GM12878 (cell line): ENCODE measurements at regions not wholly inside any gene's neighbourhood (a gene's known extent, or its start where the extent isn't known, plus 50 kb on each side); places are given as distances from the start of the nearest gene placed in this dataset.

Experiments
- ATAC-seq: fragments of 200-7000 bp; cut with Tn5 transposase; 3 replicates; pipeline ENCODE4 v1.9.1; 2020; ENCODE audit warnings: mild to moderate bottlenecking, moderate library complexity
- BruUV-seq: library from RNA; stranded (reverse); fragments of 400-500 nt; replicated peaks from 2 replicates; lab custom pipeline; 2021; lab: Mats Ljungman, UMichigan
- CTCF ChIA-PET: fragments of 300-600 bp; sonication (Branson Sonifier 250); formaldehyde crosslinking; extraction: SDS; loops from one replicate; lab custom pipeline; 2021; ENCODE audit warnings: inconsistent platforms; lab: Yijun Ruan, JAX
- POLR2A ChIA-PET: fragments of 350-600 bp; formaldehyde crosslinking; extraction: SDS; loops from one replicate; lab custom pipeline; 2021; ENCODE audit warnings: inconsistent platforms; lab: Charles Lee
- RAD21 ChIA-PET: fragments of 300-600 bp; sonication (Branson Sonifier 250); formaldehyde crosslinking; loops from one replicate; lab custom pipeline; 2023; ENCODE audit warnings: antibody characterized with exemption; ENCODE audit not compliant: unreplicated experiment; lab: Charles Lee
- SMC1A ChIA-PET: fragments of 300-600 bp; sonication (Branson Sonifier 250); formaldehyde crosslinking; loops from one replicate; lab custom pipeline; 2023; ENCODE audit not compliant: unreplicated experiment, uncharacterized antibody; lab: Charles Lee
- DNase-seq: peaks from one replicate; pipeline ENCODE4 v3.0.0-alpha.2; 2011; ENCODE audit warnings: low read depth, low spot score
- FAIRE-seq: peaks from 3 replicates; lab custom pipeline; 2011; peaks lifted over from hg19 to GRCh38; lab: Jason Lieb, UNC
- H2AFZ ChIP-seq: 2 replicates; pipeline ENCODE4 v1.6.0; 2011; ENCODE audit warnings: low read depth, low read length, control low read depth; ENCODE audit not compliant: control insufficient read depth
- H3K27ac ChIP-seq: 2 replicates; pipeline ENCODE4 v1.5.1; 2011; ENCODE audit warnings: control low read depth; ENCODE audit not compliant: control insufficient read depth, insufficient read depth
- H3K27me3 ChIP-seq, 2 experiments: replicated peaks in 1 of 2; 2 replicates each; pipeline versions ENCODE4 v1.6.0 to v1.6.1; 2011; ENCODE audit warnings: low read length in 1 of 2; ENCODE audit not compliant: control insufficient read depth in 2 of 2, insufficient read depth in 2 of 2
- H3K36me3 ChIP-seq, 2 experiments: 2 replicates each; pipeline ENCODE4 v1.5.1; 2011; ENCODE audit warnings: low read length in 1 of 2; ENCODE audit not compliant: control insufficient read depth in 2 of 2, insufficient read depth in 2 of 2
- H3K4me1 ChIP-seq: 2 replicates; pipeline ENCODE4 v1.6.1; 2011; ENCODE audit warnings: mild to moderate bottlenecking, low read length, moderate library complexity, mixed read lengths; ENCODE audit not compliant: control insufficient read depth, insufficient read depth
- H3K4me2 ChIP-seq: 2 replicates; pipeline ENCODE4 v1.6.0; 2011; ENCODE audit warnings: control low read depth; ENCODE audit not compliant: control insufficient read depth, insufficient read depth
- H3K4me3 ChIP-seq: fragments of 200-600 bp; sonication (generic); 2 replicates; pipeline ENCODE4 v1.5.1; 2016
- H3K79me2 ChIP-seq: 2 replicates; pipeline ENCODE4 v1.6.0; 2011; ENCODE audit warnings: low read length; ENCODE audit not compliant: control insufficient read depth, insufficient read depth
- H3K9ac ChIP-seq: 2 replicates; pipeline ENCODE4 v1.8.0; 2011; ENCODE audit warnings: low read length, control low read depth, mixed read lengths; ENCODE audit not compliant: control insufficient read depth, insufficient read depth
- H3K9me3 ChIP-seq: replicated peaks from 3 replicates; pipeline ENCODE4 v1.5.1; 2011; ENCODE audit warnings: mild to moderate bottlenecking, low read length; ENCODE audit not compliant: control insufficient read depth, insufficient read depth
- H4K20me1 ChIP-seq: 2 replicates; pipeline ENCODE4 v1.6.0; 2011; ENCODE audit not compliant: control insufficient read depth, insufficient read depth
- BCL11A ChIP-seq: IDR thresholded peaks from 2 replicates; pipeline ENCODE4 v1.6.1; 2011; ENCODE audit warnings: low read depth, low read length
- NFIC ChIP-seq: IDR thresholded peaks from 2 replicates; pipeline ENCODE4 v1.6.1; 2012; ENCODE audit warnings: low read depth, mild to moderate bottlenecking, inconsistent platforms, low read length, moderate library complexity
- NR2C1 ChIP-seq: fragments of 450-650 bp; IDR thresholded peaks from 2 replicates; pipeline ENCODE4 v1.6.1; 2017; ENCODE audit warnings: antibody characterized with exemption, mild to moderate bottlenecking, moderate library complexity
- PAX5 ChIP-seq: IDR thresholded peaks from 2 replicates; pipeline ENCODE4 v1.6.1; 2011; ENCODE audit warnings: low read depth, low read length, borderline replicate concordance
- RUNX3 ChIP-seq: IDR thresholded peaks from 2 replicates; pipeline ENCODE4 v1.6.1; 2012; ENCODE audit warnings: low read length, inconsistent platforms
- SMARCA5 ChIP-seq: fragments of 450-650 bp; IDR thresholded peaks from 2 replicates; pipeline ENCODE4 v1.6.1; 2017; ENCODE audit warnings: mild to moderate bottlenecking
- STAT3 ChIP-seq: IDR thresholded peaks from 2 replicates; pipeline ENCODE4 v1.6.1; 2011; ENCODE audit warnings: low read depth, low read length, improper control_type of control experiment
- YY1 ChIP-seq: IDR thresholded peaks from 2 replicates; pipeline ENCODE4 v1.6.1; 2011; ENCODE audit warnings: low read depth, mild to moderate bottlenecking, low read length
- ZNF207 ChIP-seq: fragments of 450-650 bp; IDR thresholded peaks from 2 replicates; pipeline ENCODE4 v1.6.1; 2014; ENCODE audit warnings: antibody characterized with exemption, mild to moderate bottlenecking, borderline replicate concordance
- ZNF622 ChIP-seq: fragments of 450-650 bp; IDR thresholded peaks from 2 replicates; pipeline ENCODE4 v1.6.1; 2017; ENCODE audit warnings: mild to moderate bottlenecking, inconsistent platforms
- WGBS: methylation state at CpG from one replicate; pipeline ENCODE4 v1.1.6; 2016; ENCODE audit warnings: low lambda C conversion rate; ENCODE audit not compliant: insufficient replicate concordance, insufficient coverage; ENCODE audit errors: missing lambda C conversion rate; 5-methylcytosine and 5-hydroxymethylcytosine counted together
- in situ Hi-C: fragments of 300-500 bp; cut with MboI; formaldehyde crosslinking; loops from 9 replicates; pipeline ENCODE4 v1.14.3; 2018; ENCODE audit warnings: mixed read lengths
- intact Hi-C: fragments of 100-400 bp; cut with micrococcal nuclease; formaldehyde crosslinking; loops from one replicate; pipeline ENCODE4 v1.14.2; 2022; ENCODE audit not compliant: unreplicated experiment
- TF ChIP-seq, protein P1 (sequence below): IDR thresholded peaks from 2 replicates; pipeline ENCODE4 v1.6.1; 2012; ENCODE audit warnings: mild to moderate bottlenecking, low read depth, low read length

DNA sequence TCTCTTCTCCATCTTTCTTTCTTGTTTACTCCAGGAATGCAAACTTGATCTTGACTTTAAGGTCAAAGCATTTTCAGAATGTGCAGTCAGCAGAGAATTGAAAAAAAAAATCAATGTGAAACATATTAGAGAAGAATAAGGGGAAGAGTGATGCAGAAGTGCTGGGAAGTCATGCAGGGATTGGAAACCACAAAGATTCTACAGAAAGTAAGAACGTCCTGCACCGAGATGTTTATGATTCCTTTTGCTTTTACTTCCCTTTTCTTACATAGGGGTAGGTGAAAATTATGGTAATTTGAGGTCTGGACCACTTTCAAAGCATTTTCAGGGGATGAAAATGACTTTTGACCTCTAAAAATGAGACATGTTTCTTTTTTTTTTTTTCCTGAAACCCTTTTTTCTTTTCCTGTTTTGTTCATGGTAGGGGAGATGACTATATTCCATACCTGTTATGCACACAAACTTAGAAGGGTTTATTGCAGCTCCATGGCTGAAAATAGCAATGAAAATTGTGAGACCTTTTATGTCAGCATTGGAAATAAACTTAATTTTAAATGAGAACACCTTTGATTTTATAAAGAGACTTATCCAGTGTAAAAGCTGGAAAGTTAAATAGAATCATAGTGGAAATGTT lies 623.5 kb upstream of the TBL1XR1 start:
- ChIA-PET CTCF (interaction anchor here (1.5 kb wide), 1 partner anchor 12 kb away, joined by 4 read pairs; no protein-coding TSS in a partner anchor), SMC1A (interaction anchor here (0.5 to 1.5 kb wide), 2 partner anchors 18 to 509 kb away, joined by 3 to 4 read pairs; no protein-coding TSS in a partner anchor), RAD21 (no interaction called here), POLR2A (no interaction called here)
- intact Hi-C loops: no loop called here
- no peak overlapping the region for H3K27ac ChIP-seq
- no peaks in the 10 kb centered on the region for H3K9me3 ChIP-seq
- H3K79me2 ChIP-seq: no peaks in the 10 kb centered on the region
- no peaks in the 10 kb centered on the region for H4K20me1 ChIP-seq
- FAIRE-seq (peak; percentile 54), DNase-seq (peak; percentile 4), ATAC-seq (0 out of 3 replicates have a peak, but pooled peaks have one; percentile 33)
- 0 out of 2 replicates have a peak overlapping the region, but pooled peaks have one; percentile 44 for H3K4me2 ChIP-seq
- in situ Hi-C loops: no loop called here
- WGBS: 0% methylated on average over 2 of the region's 2 CpGs
- H3K4me1 ChIP-seq: peaks cover 6% of the 10 kb centered on the region
- H3K27me3 ChIP-seq: no peaks in the 10 kb centered on the region
- H3K36me3 ChIP-seq: no peaks in the 10 kb centered on the region
- TF ChIP-seq ZNF207 (no peak), RUNX3 (peak; percentile 71), BCL11A (no peak), SMARCA5 (no peak), STAT3 (no peak), NR2C1 (no peak), PAX5 (no peak), ZNF622 (no peak), YY1 (no peak), NFIC (peak; percentile 17; the same call in 1 of the 2 replicates)
- TF ChIP-seq, protein P1, sequence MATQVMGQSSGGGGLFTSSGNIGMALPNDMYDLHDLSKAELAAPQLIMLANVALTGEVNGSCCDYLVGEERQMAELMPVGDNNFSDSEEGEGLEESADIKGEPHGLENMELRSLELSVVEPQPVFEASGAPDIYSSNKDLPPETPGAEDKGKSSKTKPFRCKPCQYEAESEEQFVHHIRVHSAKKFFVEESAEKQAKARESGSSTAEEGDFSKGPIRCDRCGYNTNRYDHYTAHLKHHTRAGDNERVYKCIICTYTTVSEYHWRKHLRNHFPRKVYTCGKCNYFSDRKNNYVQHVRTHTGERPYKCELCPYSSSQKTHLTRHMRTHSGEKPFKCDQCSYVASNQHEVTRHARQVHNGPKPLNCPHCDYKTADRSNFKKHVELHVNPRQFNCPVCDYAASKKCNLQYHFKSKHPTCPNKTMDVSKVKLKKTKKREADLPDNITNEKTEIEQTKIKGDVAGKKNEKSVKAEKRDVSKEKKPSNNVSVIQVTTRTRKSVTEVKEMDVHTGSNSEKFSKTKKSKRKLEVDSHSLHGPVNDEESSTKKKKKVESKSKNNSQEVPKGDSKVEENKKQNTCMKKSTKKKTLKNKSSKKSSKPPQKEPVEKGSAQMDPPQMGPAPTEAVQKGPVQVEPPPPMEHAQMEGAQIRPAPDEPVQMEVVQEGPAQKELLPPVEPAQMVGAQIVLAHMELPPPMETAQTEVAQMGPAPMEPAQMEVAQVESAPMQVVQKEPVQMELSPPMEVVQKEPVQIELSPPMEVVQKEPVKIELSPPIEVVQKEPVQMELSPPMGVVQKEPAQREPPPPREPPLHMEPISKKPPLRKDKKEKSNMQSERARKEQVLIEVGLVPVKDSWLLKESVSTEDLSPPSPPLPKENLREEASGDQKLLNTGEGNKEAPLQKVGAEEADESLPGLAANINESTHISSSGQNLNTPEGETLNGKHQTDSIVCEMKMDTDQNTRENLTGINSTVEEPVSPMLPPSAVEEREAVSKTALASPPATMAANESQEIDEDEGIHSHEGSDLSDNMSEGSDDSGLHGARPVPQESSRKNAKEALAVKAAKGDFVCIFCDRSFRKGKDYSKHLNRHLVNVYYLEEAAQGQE: no peak
- H3K4me3 ChIP-seq: no peak overlapping the region
- BruUV-seq: no TSS peak
- H3K9ac ChIP-seq: no peak overlapping the region
- no peak overlapping the region for H2AFZ ChIP-seq
